RWPE1 (cell line): ENCODE measurements at regions not wholly inside any gene's neighbourhood (a gene's known extent, or its start where the extent isn't known, plus 50 kb on each side); places are given as distances from the start of the nearest gene placed in this dataset.

ENCODE experiments used
- CTCF ChIA-PET: fragments of 350-600 bp; sonication (Branson Sonifier 250); formaldehyde crosslinking; extraction: SDS; loops from one replicate; lab custom pipeline; 2021; lab: Yijun Ruan, JAX
- POLR2A ChIA-PET: fragments of 400-600 bp; formaldehyde crosslinking; extraction: SDS; loops from one replicate; lab custom pipeline; 2020; ENCODE audit warnings: antibody characterized with exemption; ENCODE audit not compliant: low non-redundant PET; lab: Yijun Ruan, JAX
- DNase-seq: peaks from one replicate; pipeline ENCODE4 v3.0.0; 2012; ENCODE audit warnings: low spot score
- H3K27ac ChIP-seq: fragments of 450-650 bp; 2 replicates; pipeline ENCODE4 v1.5.1; 2017
- TF ChIP-seq, protein P1 (sequence below): fragments of 450-650 bp; conservative IDR thresholded peaks from 2 replicates; pipeline ENCODE4 v1.5.1; 2017; ENCODE audit warnings: low read depth, mild to moderate bottlenecking

DNA sequence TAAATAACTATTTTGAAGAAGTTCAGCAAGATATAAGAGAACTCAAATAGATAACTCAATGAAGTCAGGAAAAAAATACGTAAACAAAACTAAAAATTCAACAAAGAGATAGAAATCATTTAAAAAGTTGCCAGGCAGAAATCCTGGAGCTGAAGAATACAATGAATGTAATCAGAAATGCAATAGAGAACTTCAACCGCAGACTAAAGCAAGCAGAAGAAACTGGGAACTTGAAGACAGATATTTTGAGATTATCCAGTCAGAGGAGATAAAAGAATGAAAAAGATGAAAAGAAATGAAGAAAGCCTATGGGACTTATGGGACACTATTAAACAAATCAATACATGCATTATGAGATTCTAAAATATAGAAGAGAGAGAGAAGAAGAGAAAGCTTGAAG is 129.1 kb upstream of the LPAR1 start:
- ChIA-PET CTCF (no interaction called here), POLR2A (no interaction called here)
- no peak for DNase-seq
- H3K27ac ChIP-seq = no peak overlapping the region
- TF ChIP-seq, protein P1, sequence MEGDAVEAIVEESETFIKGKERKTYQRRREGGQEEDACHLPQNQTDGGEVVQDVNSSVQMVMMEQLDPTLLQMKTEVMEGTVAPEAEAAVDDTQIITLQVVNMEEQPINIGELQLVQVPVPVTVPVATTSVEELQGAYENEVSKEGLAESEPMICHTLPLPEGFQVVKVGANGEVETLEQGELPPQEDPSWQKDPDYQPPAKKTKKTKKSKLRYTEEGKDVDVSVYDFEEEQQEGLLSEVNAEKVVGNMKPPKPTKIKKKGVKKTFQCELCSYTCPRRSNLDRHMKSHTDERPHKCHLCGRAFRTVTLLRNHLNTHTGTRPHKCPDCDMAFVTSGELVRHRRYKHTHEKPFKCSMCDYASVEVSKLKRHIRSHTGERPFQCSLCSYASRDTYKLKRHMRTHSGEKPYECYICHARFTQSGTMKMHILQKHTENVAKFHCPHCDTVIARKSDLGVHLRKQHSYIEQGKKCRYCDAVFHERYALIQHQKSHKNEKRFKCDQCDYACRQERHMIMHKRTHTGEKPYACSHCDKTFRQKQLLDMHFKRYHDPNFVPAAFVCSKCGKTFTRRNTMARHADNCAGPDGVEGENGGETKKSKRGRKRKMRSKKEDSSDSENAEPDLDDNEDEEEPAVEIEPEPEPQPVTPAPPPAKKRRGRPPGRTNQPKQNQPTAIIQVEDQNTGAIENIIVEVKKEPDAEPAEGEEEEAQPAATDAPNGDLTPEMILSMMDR = no peak

DNA sequence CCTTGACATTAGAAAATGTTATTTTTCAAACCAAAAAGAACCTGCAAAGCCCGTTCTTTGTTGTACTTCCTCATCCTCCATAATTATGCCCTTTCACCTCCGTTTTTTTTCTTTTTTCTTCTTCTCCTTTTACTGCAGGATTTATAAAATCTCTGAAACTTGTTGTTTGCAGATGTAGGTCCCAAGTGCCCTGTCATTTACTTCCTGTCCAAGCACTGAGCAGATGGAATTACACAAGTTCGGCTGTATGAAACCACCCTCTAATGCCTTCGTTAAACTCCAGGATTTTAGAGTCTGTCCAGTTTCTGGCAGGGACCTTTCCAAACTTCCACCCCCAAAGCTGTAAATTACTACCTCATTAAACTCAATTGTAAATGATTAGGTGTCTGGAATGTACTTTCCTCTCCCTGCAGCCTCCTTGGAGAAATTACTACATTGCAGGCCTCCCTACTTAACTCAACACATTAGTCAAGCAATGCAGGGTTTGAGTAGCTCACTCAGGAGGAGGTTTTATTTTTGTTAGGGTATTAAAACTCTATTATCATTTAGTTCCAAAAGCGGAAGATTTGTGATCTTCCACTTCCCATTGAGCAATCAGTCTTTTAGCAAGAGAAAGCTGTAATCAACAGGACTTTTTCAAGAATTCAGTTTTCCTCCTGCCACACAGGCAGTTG is 125.6 kb upstream of the LPAR1 start:
- no peak for DNase-seq
- CTCF ChIA-PET = interaction anchor here (0.8 kb wide), 1 partner anchor 299 kb away, joined by 3 read pairs; no protein-coding TSS in a partner anchor
- TF ChIP-seq, protein P1 = no peak
- POLR2A ChIA-PET = no interaction called here
- no peak overlapping the region for H3K27ac ChIP-seq

DNA sequence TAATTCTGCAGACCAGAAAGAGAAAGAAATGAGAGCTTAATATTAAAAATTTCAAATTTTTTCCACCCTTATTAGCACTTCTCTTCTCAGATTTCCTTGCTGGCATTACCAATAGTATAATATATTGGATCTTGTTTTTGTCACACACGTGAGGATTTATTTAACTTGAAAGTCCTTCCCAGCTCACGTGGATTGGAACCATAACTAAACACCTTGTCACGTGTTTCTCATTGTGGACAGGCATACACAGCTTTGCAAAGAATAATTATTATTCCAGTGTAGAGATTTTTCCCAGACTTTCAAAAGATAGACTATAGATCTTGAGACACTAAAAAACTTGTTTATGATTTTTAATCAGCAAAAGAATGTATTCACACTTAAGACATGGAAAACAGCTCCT is 123.8 kb upstream of the LPAR1 start:
- CTCF ChIA-PET = interaction anchor here (0.7 to 0.8 kb wide), 2 partner anchors 10 to 144 kb away, joined by 4 read pairs; no protein-coding TSS in a partner anchor
- no peak for DNase-seq
- TF ChIP-seq, protein P1 = no peak
- POLR2A ChIA-PET = no interaction called here
- no peak overlapping the region for H3K27ac ChIP-seq

DNA sequence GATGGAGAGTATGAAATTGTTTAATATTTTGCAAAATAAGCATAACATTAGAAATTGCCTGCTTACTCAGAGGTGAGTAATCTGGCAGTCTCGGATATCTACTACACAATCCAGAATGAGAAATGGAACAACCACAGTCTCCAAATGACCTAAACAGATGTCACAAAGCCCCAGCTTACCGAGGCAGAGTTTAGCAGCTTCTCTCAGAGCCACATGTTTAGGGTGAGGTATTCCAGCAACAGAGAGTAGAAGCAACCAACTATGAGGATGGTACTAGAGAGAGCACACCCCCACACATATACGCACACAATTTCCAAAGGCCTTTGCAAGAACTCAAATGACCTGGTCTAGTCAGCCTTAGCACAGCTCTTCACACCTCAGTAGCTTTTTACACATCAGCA is 122.7 kb upstream of the LPAR1 start:
- POLR2A ChIA-PET = no interaction called here
- DNase-seq = no peak
- TF ChIP-seq, protein P1 = no peak
- H3K27ac ChIP-seq = no peak overlapping the region
- CTCF ChIA-PET = interaction anchor here (0.6 to 0.7 kb wide), 2 partner anchors 29 to 605 kb away, joined by 3 read pairs; no protein-coding TSS in a partner anchor

DNA sequence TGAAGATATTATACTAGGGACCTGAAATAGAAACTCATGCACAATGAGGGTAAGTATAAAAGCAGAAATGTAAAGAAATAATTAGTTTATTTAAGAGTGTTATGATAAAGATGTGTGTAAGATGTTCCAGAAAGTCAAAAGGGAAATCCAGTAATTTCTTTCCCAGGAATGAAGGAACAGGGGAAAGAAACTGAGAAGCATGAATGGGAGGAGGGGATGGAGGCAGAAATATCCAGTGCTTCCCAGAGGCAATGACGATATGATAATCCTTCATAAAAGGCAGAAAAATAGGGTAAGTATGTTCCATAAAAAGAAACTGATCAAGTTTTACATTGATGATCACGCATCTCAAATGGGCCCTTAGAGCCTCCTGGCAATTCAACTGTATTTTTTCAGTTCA is 120.7 kb upstream of the LPAR1 start:
- POLR2A ChIA-PET = no interaction called here

DNA sequence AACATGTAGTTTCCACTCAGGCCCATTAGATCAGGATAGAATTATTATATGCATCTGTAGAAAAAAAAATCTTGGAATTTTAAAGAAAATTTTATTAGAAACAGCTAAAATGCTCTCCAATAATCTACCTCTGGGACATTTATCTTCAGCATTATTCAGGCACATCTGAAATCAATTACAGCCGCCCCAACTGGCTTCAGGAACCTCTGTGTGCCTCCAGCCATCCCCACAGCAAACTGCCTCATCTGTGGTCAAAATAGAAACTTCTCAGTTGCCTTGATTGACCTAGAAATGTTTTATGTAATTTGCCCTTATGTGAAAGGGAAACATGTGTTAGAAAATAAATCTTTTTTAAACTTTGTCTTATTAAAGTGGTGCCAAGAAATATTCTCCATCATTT is 120.1 kb upstream of the LPAR1 start:
- H3K27ac ChIP-seq = no peak overlapping the region

More for the DNA sequence above, 120.7 kb upstream of the LPAR1 start:
- TF ChIP-seq, protein P1 = no peak
- DNase-seq = no peak
- H3K27ac ChIP-seq = no peak overlapping the region
- CTCF ChIA-PET = no interaction called here

More for the DNA sequence above, 120.1 kb upstream of the LPAR1 start:
- ChIA-PET POLR2A (no interaction called here), CTCF (interaction anchor here (0.5 kb wide), 1 partner anchor 729 kb away, joined by 11 read pairs; no protein-coding TSS in a partner anchor)
- TF ChIP-seq, protein P1 = no peak
- DNase-seq = no peak
